HL-60 (cell line): ENCODE measurements at regions not wholly inside any gene's neighbourhood (a gene's known extent, or its start where the extent isn't known, plus 50 kb on each side); places are given as distances from the start of the nearest gene placed in this dataset.
A peak's percentile ranks its signal among the peaks of the same experiment; 100 is the strongest.

ENCODE experiments used
- DNase-seq, 2 experiments: peaks; one replicate each; pipeline ENCODE4 v3.0.0-alpha.2; 2010 to 2020; ENCODE audit warnings: low read depth in 1 of 2, low spot score in 1 of 2
- H3K27ac ChIP-seq: fragments of 250-450 bp; sonication (Bioruptor Pico); replicated peaks from 2 replicates; pipeline ENCODE4 v1.5.1; 2020; ENCODE audit warnings: mild to moderate bottlenecking, moderate library complexity
- H3K27me3 ChIP-seq: fragments of 250-450 bp; sonication (Bioruptor Pico); 2 replicates; pipeline ENCODE4 v1.5.1; 2021; ENCODE audit warnings: mild to moderate bottlenecking, moderate library complexity; ENCODE audit not compliant: insufficient read depth, poor library complexity, severe bottlenecking
- H3K4me3 ChIP-seq: replicated peaks from 2 replicates; pipeline ENCODE4 v1.5.1; 2011; ENCODE audit warnings: mild to moderate bottlenecking, control low read depth, low read length; ENCODE audit not compliant: insufficient read depth
- GABPA ChIP-seq: IDR thresholded peaks from 2 replicates; pipeline ENCODE4 v1.6.1; 2012; ENCODE audit warnings: low read depth
- POLR2AphosphoS5 ChIP-seq: IDR thresholded peaks from 2 replicates; pipeline ENCODE4 v1.6.1; 2012; ENCODE audit warnings: low read depth
- SPI1 ChIP-seq: IDR thresholded peaks from 2 replicates; pipeline ENCODE4 v1.6.1; 2012; ENCODE audit warnings: low read depth, mild to moderate bottlenecking, borderline replicate concordance
- TF ChIP-seq, protein P1 (sequence below): IDR thresholded peaks from one replicate; pipeline ENCODE4 v1.5.1; 2011; ENCODE audit warnings: low read length, control low read depth, inconsistent platforms; ENCODE audit not compliant: insufficient read depth
- TF ChIP-seq, protein P2 (sequence below): IDR thresholded peaks from 2 replicates; pipeline ENCODE4 v1.6.1; 2012; ENCODE audit warnings: low read depth; ENCODE audit not compliant: insufficient replicate concordance

DNA sequence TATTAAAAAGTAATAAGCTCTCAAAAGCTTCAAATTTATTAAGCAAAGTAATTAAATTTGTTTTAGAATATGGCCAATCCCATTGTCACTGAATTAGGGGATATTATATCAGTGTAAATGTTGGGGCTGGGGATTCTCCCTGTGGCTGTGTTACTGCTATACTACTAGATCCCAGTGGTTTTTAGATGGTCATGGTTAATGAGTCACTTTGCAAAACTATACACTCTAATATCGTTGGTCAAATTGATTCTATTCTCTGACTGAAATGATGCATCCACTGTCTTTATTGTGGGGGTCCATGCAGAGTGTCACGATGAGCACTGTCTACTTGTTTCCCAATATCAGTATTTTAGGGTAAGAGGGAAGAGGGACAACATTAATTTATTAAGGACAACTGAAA, 336.9 kb upstream of the PREP start:
- Histone ChIP-seq H3K27me3 (no peaks in the 10 kb centered on the region), H3K27ac (no peak overlapping the region), H3K4me3 (no peak overlapping the region)
- no peak for DNase-seq
- TF ChIP-seq POLR2AphosphoS5 (no peak), SPI1 (no peak), GABPA (no peak)
- TF ChIP-seq, protein P1, sequence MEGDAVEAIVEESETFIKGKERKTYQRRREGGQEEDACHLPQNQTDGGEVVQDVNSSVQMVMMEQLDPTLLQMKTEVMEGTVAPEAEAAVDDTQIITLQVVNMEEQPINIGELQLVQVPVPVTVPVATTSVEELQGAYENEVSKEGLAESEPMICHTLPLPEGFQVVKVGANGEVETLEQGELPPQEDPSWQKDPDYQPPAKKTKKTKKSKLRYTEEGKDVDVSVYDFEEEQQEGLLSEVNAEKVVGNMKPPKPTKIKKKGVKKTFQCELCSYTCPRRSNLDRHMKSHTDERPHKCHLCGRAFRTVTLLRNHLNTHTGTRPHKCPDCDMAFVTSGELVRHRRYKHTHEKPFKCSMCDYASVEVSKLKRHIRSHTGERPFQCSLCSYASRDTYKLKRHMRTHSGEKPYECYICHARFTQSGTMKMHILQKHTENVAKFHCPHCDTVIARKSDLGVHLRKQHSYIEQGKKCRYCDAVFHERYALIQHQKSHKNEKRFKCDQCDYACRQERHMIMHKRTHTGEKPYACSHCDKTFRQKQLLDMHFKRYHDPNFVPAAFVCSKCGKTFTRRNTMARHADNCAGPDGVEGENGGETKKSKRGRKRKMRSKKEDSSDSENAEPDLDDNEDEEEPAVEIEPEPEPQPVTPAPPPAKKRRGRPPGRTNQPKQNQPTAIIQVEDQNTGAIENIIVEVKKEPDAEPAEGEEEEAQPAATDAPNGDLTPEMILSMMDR: no peak
- TF ChIP-seq, protein P2, sequence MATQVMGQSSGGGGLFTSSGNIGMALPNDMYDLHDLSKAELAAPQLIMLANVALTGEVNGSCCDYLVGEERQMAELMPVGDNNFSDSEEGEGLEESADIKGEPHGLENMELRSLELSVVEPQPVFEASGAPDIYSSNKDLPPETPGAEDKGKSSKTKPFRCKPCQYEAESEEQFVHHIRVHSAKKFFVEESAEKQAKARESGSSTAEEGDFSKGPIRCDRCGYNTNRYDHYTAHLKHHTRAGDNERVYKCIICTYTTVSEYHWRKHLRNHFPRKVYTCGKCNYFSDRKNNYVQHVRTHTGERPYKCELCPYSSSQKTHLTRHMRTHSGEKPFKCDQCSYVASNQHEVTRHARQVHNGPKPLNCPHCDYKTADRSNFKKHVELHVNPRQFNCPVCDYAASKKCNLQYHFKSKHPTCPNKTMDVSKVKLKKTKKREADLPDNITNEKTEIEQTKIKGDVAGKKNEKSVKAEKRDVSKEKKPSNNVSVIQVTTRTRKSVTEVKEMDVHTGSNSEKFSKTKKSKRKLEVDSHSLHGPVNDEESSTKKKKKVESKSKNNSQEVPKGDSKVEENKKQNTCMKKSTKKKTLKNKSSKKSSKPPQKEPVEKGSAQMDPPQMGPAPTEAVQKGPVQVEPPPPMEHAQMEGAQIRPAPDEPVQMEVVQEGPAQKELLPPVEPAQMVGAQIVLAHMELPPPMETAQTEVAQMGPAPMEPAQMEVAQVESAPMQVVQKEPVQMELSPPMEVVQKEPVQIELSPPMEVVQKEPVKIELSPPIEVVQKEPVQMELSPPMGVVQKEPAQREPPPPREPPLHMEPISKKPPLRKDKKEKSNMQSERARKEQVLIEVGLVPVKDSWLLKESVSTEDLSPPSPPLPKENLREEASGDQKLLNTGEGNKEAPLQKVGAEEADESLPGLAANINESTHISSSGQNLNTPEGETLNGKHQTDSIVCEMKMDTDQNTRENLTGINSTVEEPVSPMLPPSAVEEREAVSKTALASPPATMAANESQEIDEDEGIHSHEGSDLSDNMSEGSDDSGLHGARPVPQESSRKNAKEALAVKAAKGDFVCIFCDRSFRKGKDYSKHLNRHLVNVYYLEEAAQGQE: no peak

DNA sequence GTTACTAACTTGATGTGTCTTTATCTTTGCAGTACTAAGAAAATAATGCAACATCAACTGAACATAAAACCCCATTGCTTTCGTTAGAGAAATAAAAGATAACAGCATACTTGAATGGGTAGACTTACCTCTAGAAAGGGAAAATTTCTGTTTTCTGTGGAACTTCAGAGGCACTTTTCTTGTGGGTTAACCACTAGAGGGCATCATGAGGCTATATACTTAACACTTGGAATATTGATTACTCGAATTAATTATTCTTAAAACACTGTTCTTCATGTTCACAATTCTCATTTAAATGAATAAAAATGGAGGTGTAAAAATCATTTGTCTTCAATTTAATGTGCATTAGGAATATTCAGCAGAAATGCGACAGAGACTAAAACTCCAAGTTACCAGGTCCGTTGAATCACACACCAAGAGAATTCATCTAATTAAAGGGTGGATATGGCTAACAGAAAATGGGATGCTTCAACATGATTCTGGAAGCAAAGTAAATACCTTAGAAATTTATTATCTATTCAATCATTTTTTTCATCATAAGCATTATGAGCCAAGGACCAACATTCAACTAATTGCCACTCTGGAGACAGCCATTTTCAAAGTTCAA, 330.8 kb upstream of the PREP start:
- DNase-seq: no peak
- no peak overlapping the region for H3K27ac ChIP-seq
- H3K4me3 ChIP-seq: no peak overlapping the region
- TF ChIP-seq, protein P1: peak; percentile 24
- TF ChIP-seq POLR2AphosphoS5: no peak
- TF ChIP-seq, protein P2: no peak
- TF ChIP-seq SPI1: no peak
- TF ChIP-seq GABPA: no peak
- no peaks in the 10 kb centered on the region for H3K27me3 ChIP-seq

DNA sequence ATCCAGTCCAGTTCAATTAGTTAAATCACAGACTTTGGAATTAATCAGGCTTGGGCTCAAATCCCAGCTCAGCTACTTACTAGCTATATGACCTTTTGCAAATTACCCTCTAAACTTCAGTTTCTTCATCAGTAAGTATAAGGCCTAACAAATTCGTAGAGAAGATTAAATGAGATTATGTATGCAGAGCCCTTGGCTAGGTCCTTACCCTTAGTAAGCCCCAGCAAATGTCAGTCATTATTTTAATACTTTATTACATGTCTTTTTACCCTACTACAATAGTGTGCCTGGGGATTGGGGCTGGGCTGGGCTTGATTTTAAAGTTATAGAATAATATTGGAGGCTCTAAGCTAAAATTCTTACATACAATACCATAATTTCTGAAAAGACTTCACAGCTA, 326.1 kb upstream of the PREP start:
- H3K27me3 ChIP-seq: no peaks in the 10 kb centered on the region
- H3K27ac ChIP-seq: no peak overlapping the region
- no peak for DNase-seq
- TF ChIP-seq, protein P2: no peak
- TF ChIP-seq SPI1 (no peak), POLR2AphosphoS5 (no peak), GABPA (no peak)
- TF ChIP-seq, protein P1: no peak
- H3K4me3 ChIP-seq: no peak overlapping the region
